ENCODE measurements at regions not wholly inside any gene's neighbourhood (a gene's known extent, or its start where the extent isn't known, plus 50 kb on each side); places are given as distances from the start of the nearest gene placed in this dataset.
"Not testable (repeated sequence)": the region's sequence is repeated elsewhere in the genome, so short reads cannot be mapped to it uniquely, and the experiment has no call there.

DNA sequence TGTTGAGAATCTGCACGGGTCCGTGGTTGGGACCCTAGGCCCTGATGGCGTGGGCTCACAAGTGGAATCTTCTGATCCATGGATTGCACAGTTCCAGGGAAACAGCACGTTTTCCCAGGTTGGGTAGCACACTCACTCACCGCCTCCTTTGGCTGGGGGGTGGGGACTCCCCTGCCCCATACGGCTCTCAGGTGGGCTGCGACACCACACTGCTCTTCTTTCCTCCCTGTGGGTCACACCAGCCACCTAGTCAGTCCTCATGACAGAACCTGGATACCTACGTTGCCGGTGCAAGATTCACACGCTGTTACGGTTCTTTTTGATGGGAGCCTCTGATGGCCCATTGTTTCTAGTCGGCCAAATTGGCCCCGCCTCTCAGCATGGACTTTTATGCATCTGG lies 312.0 kb downstream of the MMUT start:
- intact Hi-C loops (cut with micrococcal nuclease): no loop called here
- H3K27ac Mint-ChIP-seq: no peak overlapping the region
- no peaks in the 10 kb centered on the region for H3K4me1 Mint-ChIP-seq (ENCODE audit: low read depth)
- no peaks in the 10 kb centered on the region for H3K36me3 Mint-ChIP-seq (ENCODE audit: low read depth)
- H3K9me3 Mint-ChIP-seq: peaks cover 41% of the 10 kb centered on the region
- no peak overlapping the region for H3K4me3 Mint-ChIP-seq (ENCODE audit: low read depth)
- DNase-seq (ENCODE audit: low spot score): no peak
- H3K27me3 Mint-ChIP-seq (ENCODE audit: low read depth): no peaks in the 10 kb centered on the region

DNA sequence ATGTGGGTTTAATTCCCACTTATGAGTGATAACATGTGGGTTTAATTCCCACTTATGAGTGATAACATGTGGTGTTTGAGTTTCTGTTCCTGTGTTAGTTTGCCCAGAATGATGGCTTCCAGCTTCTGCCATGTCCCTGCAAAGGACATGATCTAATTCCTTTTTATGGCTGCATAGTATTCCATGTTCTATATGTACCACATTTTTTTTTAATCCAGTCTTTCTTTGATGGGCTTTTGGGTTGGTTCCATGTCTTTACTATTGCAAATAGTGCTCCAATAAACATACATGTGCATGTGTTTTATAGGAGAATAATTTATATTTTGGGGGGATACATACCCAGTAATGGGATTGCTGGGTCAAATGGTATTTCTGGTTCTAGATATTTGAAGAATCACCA lies 317.8 kb downstream of the MMUT start:
- Mint-ChIP-seq H3K4me1 (ENCODE audit: low read depth) (no peaks in the 10 kb centered on the region), H3K4me3 (ENCODE audit: low read depth) (no peak overlapping the region)
- intact Hi-C loops (cut with micrococcal nuclease): no loop called here

DNA sequence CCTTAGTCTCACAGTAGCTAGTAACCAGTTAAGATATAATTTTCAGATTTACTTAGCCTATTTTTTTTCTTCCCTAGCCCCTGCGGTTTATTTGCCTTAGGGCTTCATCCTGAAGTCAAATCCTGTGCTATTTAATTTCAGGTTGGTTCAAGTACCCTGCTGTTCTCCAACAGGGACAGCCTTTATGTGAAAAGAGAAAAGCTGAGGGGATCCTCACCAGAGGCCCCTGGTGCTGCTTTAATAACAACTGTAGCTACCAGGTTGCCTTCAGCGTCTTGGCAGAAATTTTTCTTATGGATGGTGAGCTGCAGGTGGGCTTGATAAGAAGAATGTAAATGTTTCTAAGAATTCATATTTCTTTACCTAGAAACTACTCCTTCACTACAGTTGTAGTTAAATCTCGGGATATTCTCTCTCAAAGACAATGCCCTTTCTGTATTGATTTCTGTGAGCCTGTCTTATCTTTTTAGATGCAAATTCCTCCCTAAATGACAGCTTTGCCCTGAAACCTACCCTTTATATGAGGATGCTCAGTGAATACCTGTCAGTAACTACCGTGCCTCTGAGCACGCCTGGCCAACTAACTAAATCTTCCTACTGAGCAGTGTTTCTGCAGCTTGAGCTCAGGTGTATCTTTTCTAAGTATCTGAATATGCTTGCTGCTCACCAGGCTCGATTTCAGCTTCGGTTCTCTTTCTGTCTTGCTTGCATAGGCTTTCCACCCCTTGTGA lies 320.5 kb downstream of the MMUT start:
- no peaks in the 10 kb centered on the region for H3K4me1 Mint-ChIP-seq (ENCODE audit: low read depth)
- DNase-seq (ENCODE audit: low spot score): no peak
- peaks cover 10% of the 10 kb centered on the region for H3K9me3 Mint-ChIP-seq
- no peak overlapping the region for H3K27ac Mint-ChIP-seq
- H3K36me3 Mint-ChIP-seq (ENCODE audit: low read depth): no peaks in the 10 kb centered on the region
- intact Hi-C loops (cut with micrococcal nuclease): no loop called here
- no peak overlapping the region for H3K4me3 Mint-ChIP-seq (ENCODE audit: low read depth)
- H3K27me3 Mint-ChIP-seq (ENCODE audit: low read depth): no peaks in the 10 kb centered on the region

More for the DNA sequence above, 317.8 kb downstream of the MMUT start:
- Mint-ChIP-seq H3K36me3 (ENCODE audit: low read depth) (no peaks in the 10 kb centered on the region), H3K9me3 (peaks cover 27% of the 10 kb centered on the region), H3K27ac (no peak overlapping the region), H3K27me3 (ENCODE audit: low read depth) (no peaks in the 10 kb centered on the region)
- no peak for DNase-seq (ENCODE audit: low spot score)

DNA sequence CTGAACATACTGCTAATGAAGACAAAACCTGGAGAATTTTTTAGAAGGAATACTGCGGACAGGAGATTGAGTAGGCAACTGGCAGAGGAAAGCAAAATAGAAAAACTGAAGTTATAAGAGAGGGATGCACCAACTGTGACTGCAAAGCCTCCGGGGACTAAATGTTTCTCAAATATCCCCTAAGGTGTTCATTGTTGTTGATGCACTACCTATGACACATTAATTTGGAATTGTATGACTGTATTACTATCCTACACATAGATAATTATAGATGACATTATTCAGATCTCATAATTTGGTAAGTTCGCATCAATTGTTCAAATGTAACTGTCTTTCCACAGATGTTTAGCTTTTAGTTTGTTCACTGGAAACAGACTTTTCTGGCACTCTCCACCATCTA lies 341.1 kb downstream of the MMUT start:
- H3K36me3 Mint-ChIP-seq (ENCODE audit: low read depth): no peaks in the 10 kb centered on the region
- no peak overlapping the region for H3K4me3 Mint-ChIP-seq (ENCODE audit: low read depth)
- no peaks in the 10 kb centered on the region for H3K27me3 Mint-ChIP-seq (ENCODE audit: low read depth)
- H3K27ac Mint-ChIP-seq: no peak overlapping the region
- no peaks in the 10 kb centered on the region for H3K4me1 Mint-ChIP-seq (ENCODE audit: low read depth)
- no peak for DNase-seq (ENCODE audit: low spot score)
- intact Hi-C loops (cut with micrococcal nuclease): no loop called here
- peaks cover 28% of the 10 kb centered on the region for H3K9me3 Mint-ChIP-seq

DNA sequence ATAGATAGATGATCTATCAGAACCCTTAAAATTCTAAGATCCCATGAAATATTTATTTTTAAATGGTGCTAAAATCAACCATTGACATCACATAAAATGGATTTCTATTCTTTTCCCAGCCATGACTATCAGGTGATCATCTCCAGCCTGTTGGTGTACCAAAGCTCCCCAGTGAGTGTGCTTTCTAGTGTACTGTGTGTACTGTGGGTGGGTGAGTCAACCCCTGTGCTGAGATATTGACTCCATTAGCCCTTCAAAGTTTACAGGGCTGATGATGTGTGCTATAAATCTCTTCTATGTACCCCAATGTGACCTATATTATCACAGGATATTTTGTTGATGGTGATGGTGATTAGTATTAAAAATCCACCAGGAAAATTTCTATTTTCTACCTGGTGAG lies 344.6 kb downstream of the MMUT start:
- Mint-ChIP-seq H3K27me3 (ENCODE audit: low read depth) (no peaks in the 10 kb centered on the region), H3K36me3 (ENCODE audit: low read depth) (no peaks in the 10 kb centered on the region), H3K9me3 (peaks cover 18% of the 10 kb centered on the region), H3K27ac (no peak overlapping the region), H3K4me1 (ENCODE audit: low read depth) (no peaks in the 10 kb centered on the region), H3K4me3 (ENCODE audit: low read depth) (no peak overlapping the region)
- no peak for DNase-seq (ENCODE audit: low spot score)
- intact Hi-C loops (cut with micrococcal nuclease): no loop called here

DNA sequence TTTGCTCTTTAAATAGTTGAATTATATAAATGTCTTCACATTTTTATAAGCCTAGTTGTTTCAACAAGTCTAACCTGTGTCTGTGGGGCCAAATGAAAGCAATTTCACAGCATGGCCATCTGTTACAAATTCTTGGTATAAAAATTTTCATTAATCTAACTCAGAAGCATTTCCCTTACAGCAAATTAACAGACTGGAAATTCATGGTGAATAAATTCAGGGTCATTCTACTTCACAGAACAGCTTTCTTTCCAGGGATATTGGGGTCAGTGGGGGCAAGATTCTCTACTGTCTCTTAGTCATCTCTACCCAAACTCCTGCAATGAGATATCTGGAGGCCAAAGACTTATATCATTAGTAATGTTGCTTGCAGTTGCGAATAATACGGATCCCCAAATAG lies 352.1 kb downstream of the MMUT start:
- Mint-ChIP-seq H3K27me3 (ENCODE audit: low read depth) (no peaks in the 10 kb centered on the region), H3K27ac (no peak overlapping the region), H3K36me3 (ENCODE audit: low read depth) (no peaks in the 10 kb centered on the region), H3K4me1 (ENCODE audit: low read depth) (no peaks in the 10 kb centered on the region), H3K9me3 (peaks cover 10% of the 10 kb centered on the region), H3K4me3 (ENCODE audit: low read depth) (no peak overlapping the region)
- no peak for DNase-seq (ENCODE audit: low spot score)
- intact Hi-C loops (cut with micrococcal nuclease): no loop called here

DNA sequence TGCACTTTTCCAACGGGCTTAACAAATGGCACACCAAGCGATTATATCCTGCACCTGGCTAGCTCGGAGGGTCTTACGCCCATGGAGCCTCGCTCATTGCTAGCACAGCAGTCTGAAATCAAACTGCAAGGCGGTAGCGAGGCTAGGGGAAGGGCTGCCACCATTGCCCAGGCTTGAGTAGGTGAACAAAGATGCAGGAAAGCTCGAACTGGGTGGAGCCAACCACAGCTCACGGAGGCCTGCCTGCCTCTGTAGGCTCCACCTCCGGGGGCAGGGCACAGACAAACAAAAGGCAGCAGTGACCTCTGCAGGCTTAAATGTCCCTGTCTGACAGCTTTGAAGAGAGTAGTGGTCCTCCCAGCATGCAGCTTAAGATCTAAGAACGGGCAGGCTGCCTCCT lies 365.4 kb downstream of the MMUT start:
- H3K4me1 Mint-ChIP-seq (ENCODE audit: low read depth); H3K27me3 Mint-ChIP-seq (ENCODE audit: low read depth); H3K9me3 Mint-ChIP-seq; H3K36me3 Mint-ChIP-seq (ENCODE audit: low read depth); H3K27ac Mint-ChIP-seq; intact Hi-C loops (cut with micrococcal nuclease); H3K4me3 Mint-ChIP-seq (ENCODE audit: low read depth); DNase-seq (ENCODE audit: low spot score): not testable (repeated sequence)

DNA sequence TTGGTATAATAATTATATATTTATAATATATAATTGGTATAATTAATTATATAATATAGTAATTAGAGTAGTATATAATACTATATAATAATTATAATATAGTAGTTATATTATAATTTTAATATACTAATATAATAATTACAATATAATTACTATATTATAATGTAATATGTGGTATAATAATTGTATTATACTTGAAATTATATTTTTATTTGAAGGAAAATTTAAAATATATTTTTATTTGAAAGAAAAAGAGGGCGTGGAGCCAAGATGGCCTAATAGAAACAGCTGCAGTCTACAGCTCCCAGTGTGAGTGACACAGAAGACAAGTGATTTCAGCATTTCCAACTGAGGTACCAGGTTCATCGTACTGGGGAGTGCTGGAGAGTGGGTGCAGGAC lies 365.9 kb downstream of the MMUT start:
- DNase-seq (ENCODE audit: low spot score): no peak
- peaks cover 6% of the 10 kb centered on the region for H3K9me3 Mint-ChIP-seq
- intact Hi-C loops (cut with micrococcal nuclease): no loop called here
- H3K4me3 Mint-ChIP-seq (ENCODE audit: low read depth): no peak overlapping the region
- no peaks in the 10 kb centered on the region for H3K36me3 Mint-ChIP-seq (ENCODE audit: low read depth)
- H3K27ac Mint-ChIP-seq: no peak overlapping the region
- H3K27me3 Mint-ChIP-seq (ENCODE audit: low read depth): no peaks in the 10 kb centered on the region
- no peaks in the 10 kb centered on the region for H3K4me1 Mint-ChIP-seq (ENCODE audit: low read depth)

DNA sequence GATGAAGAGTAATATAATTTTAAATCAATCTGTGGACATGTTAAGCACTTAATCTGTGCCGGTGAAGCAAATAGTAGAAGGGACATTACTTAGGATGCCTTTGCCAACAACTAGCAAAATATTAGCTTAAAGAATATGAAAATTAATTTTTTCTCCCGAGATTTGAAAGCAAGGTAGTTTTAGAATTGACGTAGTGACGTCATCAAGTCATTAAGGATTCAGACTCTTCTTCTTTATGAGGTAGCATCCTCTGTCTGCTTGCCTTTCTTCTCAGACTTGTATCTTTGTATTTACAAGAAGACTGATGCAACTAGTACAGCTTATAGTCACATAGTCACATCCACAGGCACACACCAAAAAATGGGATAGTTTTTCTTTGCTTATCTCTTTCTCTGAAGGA lies 374.4 kb downstream of the MMUT start:
- Mint-ChIP-seq H3K4me3 (ENCODE audit: low read depth) (no peak overlapping the region), H3K4me1 (ENCODE audit: low read depth) (no peaks in the 10 kb centered on the region), H3K36me3 (ENCODE audit: low read depth) (no peaks in the 10 kb centered on the region), H3K9me3 (peaks cover 7% of the 10 kb centered on the region), H3K27ac (no peak overlapping the region), H3K27me3 (ENCODE audit: low read depth) (no peaks in the 10 kb centered on the region)
- intact Hi-C loops (cut with micrococcal nuclease): no loop called here
- no peak for DNase-seq (ENCODE audit: low spot score)

DNA sequence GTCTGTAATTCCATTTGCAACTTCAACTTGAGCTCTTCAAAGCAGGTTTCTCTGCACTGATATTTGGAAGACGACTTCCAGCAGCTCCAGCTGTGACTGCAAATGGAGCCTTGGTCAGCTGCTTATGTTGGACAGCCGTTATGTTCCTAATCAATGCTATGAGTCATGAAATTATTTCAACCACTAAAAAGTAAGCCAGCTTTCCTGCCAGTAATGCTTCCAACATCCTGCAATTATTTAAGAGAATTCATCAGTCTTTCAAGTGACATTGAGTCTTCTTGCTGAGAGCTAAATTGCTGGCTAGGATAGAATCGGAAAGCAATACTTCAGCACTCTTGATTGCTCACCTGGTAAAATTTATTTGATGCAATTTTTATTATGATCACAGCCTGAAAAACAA lies 375.7 kb downstream of the MMUT start:
- Mint-ChIP-seq H3K36me3 (ENCODE audit: low read depth) (no peaks in the 10 kb centered on the region), H3K4me3 (ENCODE audit: low read depth) (no peak overlapping the region), H3K4me1 (ENCODE audit: low read depth) (no peaks in the 10 kb centered on the region), H3K27ac (no peak overlapping the region), H3K9me3 (peaks cover 12% of the 10 kb centered on the region), H3K27me3 (ENCODE audit: low read depth) (no peaks in the 10 kb centered on the region)
- DNase-seq (ENCODE audit: low spot score): no peak
- intact Hi-C loops (cut with micrococcal nuclease): no loop called here

DNA sequence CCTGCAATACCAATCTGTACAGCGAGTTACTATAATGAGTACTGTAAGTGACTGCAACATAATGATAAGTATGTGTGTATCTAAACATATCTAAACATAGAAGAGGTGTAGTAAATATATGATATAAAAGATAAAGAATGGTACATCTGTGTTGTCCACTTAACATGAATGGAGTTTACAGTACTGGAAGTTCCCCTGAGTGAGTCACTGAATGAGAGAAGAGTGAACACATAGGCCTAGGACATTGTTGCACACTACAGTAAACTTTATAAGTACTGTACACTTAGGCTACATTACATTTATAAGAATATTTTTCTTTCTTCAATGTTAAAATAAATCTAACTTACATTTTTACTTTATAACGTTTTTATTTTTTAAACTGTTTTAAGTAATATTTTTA lies 380.4 kb downstream of the MMUT start:
- Mint-ChIP-seq H3K9me3 (peaks cover 29% of the 10 kb centered on the region), H3K36me3 (ENCODE audit: low read depth) (no peaks in the 10 kb centered on the region), H3K4me3 (ENCODE audit: low read depth) (no peak overlapping the region), H3K27me3 (ENCODE audit: low read depth) (no peaks in the 10 kb centered on the region), H3K27ac (no peak overlapping the region), H3K4me1 (ENCODE audit: low read depth) (no peaks in the 10 kb centered on the region)
- no peak for DNase-seq (ENCODE audit: low spot score)
- intact Hi-C loops (cut with micrococcal nuclease): no loop called here

DNA sequence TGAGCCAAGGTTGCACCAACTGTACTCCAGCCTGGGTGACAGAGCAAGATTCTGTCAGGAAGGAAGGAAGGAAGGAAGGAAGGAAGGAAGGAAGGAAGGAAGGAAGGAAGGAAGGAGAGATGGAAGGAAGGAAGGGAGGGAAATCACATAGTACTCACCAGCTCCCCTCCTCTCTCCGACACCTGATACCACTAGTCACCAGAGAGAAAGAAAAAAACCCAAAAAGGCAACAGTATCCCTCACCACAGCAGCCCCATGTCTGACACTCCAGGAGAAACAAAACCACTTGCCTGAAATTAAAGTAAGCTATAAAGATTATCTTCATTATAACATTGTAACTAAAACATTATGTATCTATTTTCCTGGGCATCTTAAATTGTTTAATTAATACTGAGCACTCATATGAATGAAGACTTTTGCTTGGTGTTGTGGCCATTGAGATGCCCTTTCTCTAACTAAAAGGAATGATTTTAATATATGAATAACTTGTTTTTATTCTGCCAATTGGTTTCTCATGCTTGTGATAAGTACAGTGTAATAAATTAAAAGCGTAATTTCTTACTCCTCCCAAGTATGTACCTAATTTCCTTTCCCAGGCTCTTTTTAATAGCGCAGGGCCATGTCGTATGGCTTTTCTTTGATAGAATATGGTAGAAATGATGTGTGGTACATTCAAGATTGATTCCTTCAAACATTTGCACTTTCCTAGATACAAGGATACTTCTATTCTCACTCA lies 390.0 kb downstream of the MMUT start:
- intact Hi-C loops (cut with micrococcal nuclease): no loop called here

DNA sequence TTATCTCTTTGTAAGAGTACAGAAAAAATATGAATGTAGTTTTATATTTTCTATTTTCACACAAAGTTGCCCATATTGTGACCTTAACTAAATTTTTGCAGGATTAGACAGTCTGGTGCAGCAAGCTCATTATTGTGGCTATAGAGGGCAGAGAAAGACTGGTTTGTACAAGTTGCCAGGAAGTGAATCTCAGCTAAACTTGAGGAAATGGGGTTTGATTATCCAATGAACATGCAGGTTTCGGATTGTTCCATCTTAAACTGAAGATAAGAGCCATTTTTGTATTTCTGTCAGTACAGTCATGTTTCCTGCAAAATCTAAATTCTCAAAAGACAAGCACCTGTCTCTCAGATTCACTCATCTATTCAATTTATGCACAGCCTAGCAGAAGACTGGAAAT lies 390.9 kb downstream of the MMUT start:
- Mint-ChIP-seq H3K4me1 (ENCODE audit: low read depth) (no peaks in the 10 kb centered on the region), H3K27ac (no peak overlapping the region), H3K4me3 (ENCODE audit: low read depth) (no peak overlapping the region), H3K27me3 (ENCODE audit: low read depth) (no peaks in the 10 kb centered on the region), H3K9me3 (peaks cover 11% of the 10 kb centered on the region), H3K36me3 (ENCODE audit: low read depth) (no peaks in the 10 kb centered on the region)
- intact Hi-C loops (cut with micrococcal nuclease): no loop called here
- no peak for DNase-seq (ENCODE audit: low spot score)

More for the DNA sequence above, 390.0 kb downstream of the MMUT start:
- H3K36me3 Mint-ChIP-seq (ENCODE audit: low read depth): no peaks in the 10 kb centered on the region
- no peak for DNase-seq (ENCODE audit: low spot score)
- no peak overlapping the region for H3K27ac Mint-ChIP-seq
- no peaks in the 10 kb centered on the region for H3K27me3 Mint-ChIP-seq (ENCODE audit: low read depth)
- H3K4me1 Mint-ChIP-seq (ENCODE audit: low read depth): no peaks in the 10 kb centered on the region
- peaks cover 16% of the 10 kb centered on the region for H3K9me3 Mint-ChIP-seq
- no peak overlapping the region for H3K4me3 Mint-ChIP-seq (ENCODE audit: low read depth)
